Thymus (tissue), 11 donors: ENCODE measurements at regions not wholly inside any gene's neighbourhood (a gene's known extent, or its start where the extent isn't known, plus 50 kb on each side); places are given as distances from the start of the nearest gene placed in this dataset.

ENCODE experiments used
- DNase-seq, 9 donors: peaks; one replicate each; pipeline ENCODE4 v3.0.0-alpha.2; 2013; ENCODE audit warnings: low spot score in 9 of 9, low read depth in 6 of 9, missing footprints in 1 of 9
- H3K27ac ChIP-seq, 2 donors: one replicate each; pipeline ENCODE4 v1.5.1; 2013; ENCODE audit warnings: control low read depth in 1 of 2, low read depth in 1 of 2, low read length in 1 of 2, mild to moderate bottlenecking in 1 of 2, moderate library complexity in 1 of 2
- H3K27me3 ChIP-seq, 2 donors: one replicate each; pipeline ENCODE4 v1.5.1; 2013; ENCODE audit warnings: low read length in 1 of 2; ENCODE audit not compliant: control insufficient read depth in 2 of 2, insufficient read depth in 1 of 2
- H3K36me3 ChIP-seq, 2 donors: one replicate each; pipeline ENCODE4 v1.5.1; 2013; ENCODE audit warnings: low read length in 1 of 2, mild to moderate bottlenecking in 1 of 2, moderate library complexity in 1 of 2; ENCODE audit not compliant: control insufficient read depth in 2 of 2, insufficient read depth in 2 of 2
- H3K4me1 ChIP-seq, 2 donors: one replicate each; pipeline ENCODE4 v1.5.1; 2013; ENCODE audit warnings: low read length in 2 of 2; ENCODE audit not compliant: control insufficient read depth in 2 of 2, insufficient read depth in 2 of 2
- H3K4me3 ChIP-seq, 2 donors: one replicate each; pipeline ENCODE4 v1.5.1; 2013; ENCODE audit warnings: low read length in 2 of 2, control low read depth in 1 of 2, mild to moderate bottlenecking in 1 of 2
- H3K9me3 ChIP-seq, 2 donors: one replicate each; pipeline ENCODE4 v1.5.1; 2013; ENCODE audit warnings: low read length in 1 of 2, mild to moderate bottlenecking in 1 of 2; ENCODE audit not compliant: control insufficient read depth in 2 of 2, insufficient read depth in 1 of 2
- WGBS: extraction: QIAGEN DNeasy Blood & Tissue Kit; methylation state at CpG from one replicate; pipeline ENCODE4 v1.1.7; 2013; 5-methylcytosine and 5-hydroxymethylcytosine counted together
- donor health status: healthy.

DNA sequence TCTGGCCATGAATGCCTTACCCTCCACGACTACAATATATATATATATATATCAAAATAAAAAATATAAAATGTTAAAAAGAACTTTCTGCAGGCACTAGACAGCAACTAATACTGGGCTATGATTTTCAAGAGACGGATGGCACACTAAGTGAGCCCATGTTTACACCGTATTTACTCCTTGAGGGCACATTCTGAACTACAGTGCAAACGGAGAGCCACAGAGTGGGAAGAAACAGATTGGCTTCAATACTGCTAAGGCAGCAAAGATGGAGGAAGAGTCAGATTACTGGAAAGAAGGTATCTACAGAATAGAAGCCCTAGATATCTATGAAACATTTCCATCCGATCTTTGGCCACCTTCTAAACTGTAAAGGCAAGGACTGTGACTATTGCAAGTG lies 330.3 kb downstream of the HTR1B start:
- WGBS = 92% methylated on average over 5 of the region's 5 CpGs
- H3K4me3 ChIP-seq = no peak overlapping the region
- H3K9me3 ChIP-seq = no peaks in the 10 kb centered on the region
- no peaks in the 10 kb centered on the region for H3K36me3 ChIP-seq
- H3K27ac ChIP-seq = no peak overlapping the region
- DNase-seq = no peak
- no peaks in the 10 kb centered on the region for H3K27me3 ChIP-seq
- H3K4me1 ChIP-seq = no peaks in the 10 kb centered on the region

DNA sequence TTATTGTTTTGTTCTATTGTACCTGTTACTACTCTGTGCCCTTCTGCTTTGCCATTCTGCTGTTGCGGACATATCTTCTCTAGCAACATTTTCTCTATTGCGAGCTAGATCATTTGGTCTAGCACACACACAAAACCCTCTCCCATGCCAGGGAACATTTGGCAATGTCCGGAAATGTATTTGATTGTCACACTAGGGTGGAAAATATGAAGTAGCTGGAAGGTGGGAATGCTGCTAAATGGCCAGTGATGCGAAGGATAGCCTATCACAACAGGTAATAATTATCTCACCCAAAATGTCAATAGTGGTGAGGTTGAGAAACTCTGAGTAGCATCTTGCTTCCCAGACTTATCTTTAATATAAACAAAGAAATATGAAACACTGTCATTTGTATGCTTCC lies 331.9 kb downstream of the HTR1B start:
- H3K9me3 ChIP-seq = no peaks in the 10 kb centered on the region
- WGBS = 96% methylated on average over 4 of the region's 4 CpGs
- DNase-seq = no peak
- no peaks in the 10 kb centered on the region for H3K36me3 ChIP-seq
- H3K27ac ChIP-seq = no peak overlapping the region
- no peaks in the 10 kb centered on the region for H3K4me1 ChIP-seq
- H3K4me3 ChIP-seq = no peak overlapping the region
- H3K27me3 ChIP-seq = no peaks in the 10 kb centered on the region

DNA sequence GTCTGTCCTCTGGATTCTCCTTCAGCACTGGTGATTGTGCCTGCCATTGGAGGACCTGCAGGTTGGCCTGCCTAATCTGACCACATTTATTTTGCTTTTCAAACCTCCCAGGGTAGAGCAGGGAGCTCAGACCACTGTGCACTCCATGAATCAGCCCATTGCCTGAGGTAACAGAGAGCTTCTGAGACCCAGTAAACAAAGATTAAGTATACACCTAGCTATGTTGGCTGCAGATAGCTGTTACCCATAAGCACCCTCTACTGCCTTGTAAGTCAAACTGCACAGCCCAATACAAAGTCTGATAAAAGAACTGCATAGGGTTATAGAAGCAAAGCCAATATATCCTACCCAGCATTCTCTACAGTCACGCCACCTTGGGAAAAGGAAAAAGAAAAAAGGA lies 338.7 kb downstream of the HTR1B start:
- H3K27me3 ChIP-seq = no peaks in the 10 kb centered on the region
- WGBS = 100% methylated on average over 1 of the region's 1 CpG
- no peak for DNase-seq
- no peaks in the 10 kb centered on the region for H3K36me3 ChIP-seq
- no peak overlapping the region for H3K27ac ChIP-seq
- H3K4me1 ChIP-seq = no peaks in the 10 kb centered on the region
- no peak overlapping the region for H3K4me3 ChIP-seq
- no peaks in the 10 kb centered on the region for H3K9me3 ChIP-seq

DNA sequence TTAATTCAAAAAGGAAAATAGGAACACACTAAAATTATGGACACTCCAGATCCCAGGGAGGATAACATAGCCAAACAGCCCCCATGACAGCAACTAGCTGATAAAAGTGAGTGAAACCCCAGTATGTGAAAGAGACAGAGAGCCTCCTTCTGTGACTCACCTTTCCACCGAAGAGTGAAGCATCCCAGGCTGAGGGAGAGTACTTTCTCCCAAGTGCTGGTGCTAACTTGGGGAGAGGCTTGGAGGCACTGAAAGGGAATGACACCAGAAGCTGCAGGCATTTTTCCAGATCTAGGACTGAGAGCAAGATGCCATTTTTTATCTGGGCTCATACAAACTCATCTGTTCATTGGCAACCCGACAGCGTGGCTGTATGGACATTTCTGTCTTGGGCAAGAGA lies 339.8 kb downstream of the HTR1B start:
- Histone ChIP-seq H3K36me3 (no peaks in the 10 kb centered on the region), H3K9me3 (no peaks in the 10 kb centered on the region), H3K4me1 (no peaks in the 10 kb centered on the region), H3K27ac (no peak overlapping the region), H3K4me3 (no peak overlapping the region), H3K27me3 (no peaks in the 10 kb centered on the region)
- DNase-seq = no peak
- 95% methylated on average over 3 of the region's 3 CpGs for WGBS

DNA sequence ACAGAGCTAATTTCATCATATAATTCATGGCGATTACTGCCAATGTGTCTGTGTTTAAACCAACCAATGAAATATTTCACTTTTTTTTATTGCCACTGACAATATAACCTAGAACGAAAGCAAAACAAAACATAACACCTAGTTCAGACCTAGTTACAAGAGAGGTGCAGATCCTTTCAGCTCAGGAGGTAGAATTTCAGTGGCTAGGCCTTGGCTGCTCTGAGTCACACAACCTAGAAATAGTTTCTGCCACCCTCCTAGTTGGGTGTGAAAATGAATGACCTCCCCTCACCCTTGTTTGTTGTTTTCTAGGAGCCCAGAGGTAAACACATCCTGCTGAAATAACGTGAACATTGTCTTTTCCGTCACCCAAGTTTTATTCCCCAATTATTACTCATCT lies 356.3 kb downstream of the HTR1B start:
- WGBS = 82% methylated on average over 4 of the region's 4 CpGs
- H3K27ac ChIP-seq = no peak overlapping the region
- no peaks in the 10 kb centered on the region for H3K27me3 ChIP-seq
- no peaks in the 10 kb centered on the region for H3K4me1 ChIP-seq
- H3K9me3 ChIP-seq = no peaks in the 10 kb centered on the region
- no peak overlapping the region for H3K4me3 ChIP-seq
- no peak for DNase-seq
- no peaks in the 10 kb centered on the region for H3K36me3 ChIP-seq

DNA sequence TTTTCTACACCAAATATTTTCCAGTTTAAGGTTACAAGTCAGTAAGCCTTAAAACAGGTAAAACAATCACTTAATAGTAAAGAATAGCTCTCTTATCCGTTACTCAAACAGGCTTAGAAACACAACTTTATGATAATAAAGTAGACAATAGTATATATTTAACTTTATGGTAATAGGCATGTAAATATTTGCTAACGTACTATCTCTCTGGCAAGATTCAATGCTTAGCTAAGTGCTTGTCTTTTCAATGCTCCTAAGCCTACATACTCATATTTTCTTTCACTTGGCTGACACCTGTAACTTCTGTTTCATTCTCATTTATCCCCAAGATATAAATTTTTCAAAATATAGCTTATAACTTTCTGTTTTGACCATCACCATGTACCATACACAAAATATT lies 358.2 kb downstream of the HTR1B start:
- no peaks in the 10 kb centered on the region for H3K4me1 ChIP-seq
- no peaks in the 10 kb centered on the region for H3K36me3 ChIP-seq
- H3K27ac ChIP-seq = no peak overlapping the region
- H3K27me3 ChIP-seq = no peaks in the 10 kb centered on the region
- H3K4me3 ChIP-seq = no peak overlapping the region
- 86% methylated on average over 2 of the region's 2 CpGs for WGBS
- H3K9me3 ChIP-seq = no peaks in the 10 kb centered on the region
- no peak for DNase-seq

DNA sequence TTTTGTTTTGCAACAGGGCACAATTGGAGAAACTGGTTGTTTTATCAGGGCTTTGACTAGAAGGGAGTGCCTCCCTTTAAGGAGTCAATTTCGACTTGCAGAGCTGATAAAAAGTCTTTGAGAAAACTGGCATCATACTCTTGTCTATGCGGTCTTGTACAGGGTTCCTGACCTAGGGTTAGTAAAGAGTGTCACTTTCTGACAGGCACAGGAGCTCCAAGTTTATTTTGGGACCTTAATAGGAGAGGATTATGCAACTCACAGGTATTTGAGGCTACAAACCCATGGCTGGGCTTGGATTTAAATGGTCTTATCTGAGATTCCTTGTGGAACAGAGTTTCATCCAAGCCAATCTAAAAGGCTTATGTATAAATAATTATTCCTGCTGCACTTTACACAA lies 365.4 kb downstream of the HTR1B start:
- no peaks in the 10 kb centered on the region for H3K4me1 ChIP-seq
- no peaks in the 10 kb centered on the region for H3K36me3 ChIP-seq
- 83% methylated on average over 2 of the region's 2 CpGs for WGBS
- no peak overlapping the region for H3K4me3 ChIP-seq
- H3K27ac ChIP-seq = no peak overlapping the region
- no peaks in the 10 kb centered on the region for H3K9me3 ChIP-seq
- no peaks in the 10 kb centered on the region for H3K27me3 ChIP-seq
- no peak for DNase-seq

DNA sequence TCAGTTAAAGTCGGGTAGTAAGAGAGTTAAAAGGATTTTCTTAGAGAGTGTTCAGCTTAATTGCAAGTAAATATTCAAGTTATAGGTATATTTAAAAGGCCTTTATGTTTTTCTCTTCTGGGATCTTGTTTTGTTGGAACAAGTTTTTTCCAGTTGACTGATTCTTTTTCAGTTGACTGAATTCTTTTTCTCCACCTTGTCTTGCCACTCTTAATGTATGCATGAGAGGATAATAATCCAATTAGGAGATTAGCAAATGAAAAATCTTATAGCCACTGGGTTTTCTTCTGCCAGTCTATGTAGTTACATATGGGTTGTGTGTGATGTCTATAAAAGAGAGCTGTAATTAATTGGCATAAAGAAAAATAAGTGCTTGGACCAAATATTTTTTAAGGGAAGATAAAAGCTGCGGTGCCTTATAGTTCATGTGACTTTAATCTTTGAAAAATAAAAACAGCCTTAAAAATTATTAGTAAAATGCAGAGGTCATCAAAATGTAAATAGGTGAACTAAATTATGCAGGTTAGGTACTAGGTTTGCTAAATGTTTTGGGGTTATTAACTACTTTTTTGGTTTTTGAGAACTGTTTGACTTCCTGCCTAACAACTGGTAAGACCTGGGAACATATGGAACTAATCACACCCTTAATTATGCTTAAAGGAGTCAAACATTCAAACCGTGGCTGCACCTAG lies 367.2 kb downstream of the HTR1B start:
- no peak overlapping the region for H3K27ac ChIP-seq
- no peaks in the 10 kb centered on the region for H3K9me3 ChIP-seq
- no peak for DNase-seq
- H3K36me3 ChIP-seq = no peaks in the 10 kb centered on the region
- no peaks in the 10 kb centered on the region for H3K4me1 ChIP-seq
- WGBS = 77% methylated on average over 3 of the region's 3 CpGs
- no peaks in the 10 kb centered on the region for H3K27me3 ChIP-seq
- no peak overlapping the region for H3K4me3 ChIP-seq

DNA sequence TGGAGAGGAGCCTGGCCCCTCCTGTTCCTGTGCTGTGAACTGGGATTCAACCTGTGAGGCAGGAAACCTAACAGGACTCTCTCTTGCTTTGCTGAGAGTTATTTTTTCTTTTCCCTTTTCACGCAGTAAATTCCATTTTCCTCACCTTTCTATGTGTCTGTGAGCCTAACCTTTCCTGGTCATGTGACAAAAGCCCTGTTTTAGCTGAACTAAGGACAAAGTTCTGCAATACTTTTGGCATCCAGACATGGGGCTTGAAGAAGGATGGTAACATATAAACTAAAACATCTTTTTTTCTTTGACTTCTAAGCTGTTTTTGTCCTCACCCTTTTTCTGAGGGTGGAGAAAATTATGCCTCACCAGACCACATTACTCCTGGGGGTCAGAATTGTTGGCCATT lies 368.5 kb downstream of the HTR1B start:
- WGBS = 83% methylated on average over 1 of the region's 1 CpG
- Histone ChIP-seq H3K27ac (no peak overlapping the region), H3K27me3 (no peaks in the 10 kb centered on the region), H3K4me3 (no peak overlapping the region), H3K36me3 (no peaks in the 10 kb centered on the region), H3K9me3 (no peaks in the 10 kb centered on the region), H3K4me1 (no peaks in the 10 kb centered on the region)
- DNase-seq = no peak

DNA sequence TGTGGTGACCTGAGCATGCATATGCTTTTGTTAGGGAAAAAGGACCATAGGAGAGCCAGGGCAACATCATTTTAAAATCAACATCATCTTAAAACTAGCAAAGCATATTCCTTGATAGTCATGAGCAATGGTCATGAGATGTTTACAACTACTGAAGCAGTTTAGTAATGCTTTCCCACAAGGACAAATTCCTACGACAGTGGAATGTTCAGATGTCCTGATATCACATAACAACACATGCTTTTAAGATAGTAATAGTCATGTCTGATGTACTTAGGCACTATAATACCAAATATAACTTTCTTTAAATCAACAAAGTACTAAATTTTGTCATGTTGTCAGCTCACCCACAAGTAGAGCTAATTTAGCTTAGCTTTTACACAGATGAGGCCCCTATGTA lies 370.3 kb downstream of the HTR1B start:
- no peaks in the 10 kb centered on the region for H3K36me3 ChIP-seq
- no peaks in the 10 kb centered on the region for H3K9me3 ChIP-seq
- H3K27ac ChIP-seq = no peak overlapping the region
- no peak for DNase-seq
- no peaks in the 10 kb centered on the region for H3K27me3 ChIP-seq
- H3K4me1 ChIP-seq = no peaks in the 10 kb centered on the region
- no peak overlapping the region for H3K4me3 ChIP-seq
- WGBS = 88% methylated on average over 1 of the region's 1 CpG
